GM03348 (cell line): ENCODE measurements at regions not wholly inside any gene's neighbourhood (a gene's known extent, or its start where the extent isn't known, plus 50 kb on each side); places are given as distances from the start of the nearest gene placed in this dataset.
"Not testable (repeated sequence)": the region's sequence is repeated elsewhere in the genome, so short reads cannot be mapped to it uniquely, and the experiment has no call there.

Experiments used
- DNase-seq: peaks from one replicate; pipeline ENCODE4 v3.0.0; 2012; ENCODE audit warnings: low spot score

- no peak for DNase-seq
Measured at GRCh38 chr2:62330959-62331358, 135.0 kb downstream of the B3GNT2 start.

- DNase-seq, result no peak
Measured at GRCh38 chr2:62329797-62330196, 133.9 kb downstream of the B3GNT2 start.

- DNase-seq, result no peak
Measured at GRCh38 chr2:62326735-62327134, 130.8 kb downstream of the B3GNT2 start.

- DNase-seq, result no peak
Measured at GRCh38 chr2:62325398-62325797, 129.5 kb downstream of the B3GNT2 start.

GRCh38 chr2:62321380-62322289, 125.7 kb downstream of the B3GNT2 start:
- DNase-seq, result no peak

GRCh38 chr2:62320657-62321357, 124.9 kb downstream of the B3GNT2 start:
- DNase-seq, result no peak

GRCh38 chr2:62320137-62320536, 124.2 kb downstream of the B3GNT2 start:
- not testable (repeated sequence) for DNase-seq

GRCh38 chr2:62319070-62319469, 123.2 kb downstream of the B3GNT2 start:
- no peak for DNase-seq

GRCh38 chr2:62315476-62315875, 119.6 kb downstream of the B3GNT2 start:
- no peak for DNase-seq

- DNase-seq, result no peak
Measured at GRCh38 chr2:62314291-62314690, 118.4 kb downstream of the B3GNT2 start.

GRCh38 chr2:62313449-62314227, 117.7 kb downstream of the B3GNT2 start:
- no peak for DNase-seq

GRCh38 chr2:62309465-62310091, 113.7 kb downstream of the B3GNT2 start:
- no peak for DNase-seq

GRCh38 chr2:62309081-62309464, 113.2 kb downstream of the B3GNT2 start:
- no peak for DNase-seq

GRCh38 chr2:62307469-62308389, 111.8 kb downstream of the B3GNT2 start:
- no peak for DNase-seq

- DNase-seq, result no peak
Measured at GRCh38 chr2:62306751-62307468, 111.0 kb downstream of the B3GNT2 start.

- no peak for DNase-seq
Measured at GRCh38 chr2:62305421-62306176, 109.7 kb downstream of the B3GNT2 start.

GRCh38 chr2:62304429-62305417, 108.8 kb downstream of the B3GNT2 start:
- DNase-seq, result no peak

- DNase-seq, result no peak
Measured at GRCh38 chr2:62303788-62304187, 107.9 kb downstream of the B3GNT2 start.
